ENCODE measurements at regions not wholly inside any gene's neighbourhood (a gene's known extent, or its start where the extent isn't known, plus 50 kb on each side); places are given as distances from the start of the nearest gene placed in this dataset.

- TF ChIP-seq POLR2A (IDR thresholded peaks at IDR 0.05) (no peak), EP300 (IDR thresholded peaks at IDR 0.05) (no peak), POLR2AphosphoS5 (IDR thresholded peaks at IDR 0.05) (no peak)
- TF ChIP-seq, protein P1, sequence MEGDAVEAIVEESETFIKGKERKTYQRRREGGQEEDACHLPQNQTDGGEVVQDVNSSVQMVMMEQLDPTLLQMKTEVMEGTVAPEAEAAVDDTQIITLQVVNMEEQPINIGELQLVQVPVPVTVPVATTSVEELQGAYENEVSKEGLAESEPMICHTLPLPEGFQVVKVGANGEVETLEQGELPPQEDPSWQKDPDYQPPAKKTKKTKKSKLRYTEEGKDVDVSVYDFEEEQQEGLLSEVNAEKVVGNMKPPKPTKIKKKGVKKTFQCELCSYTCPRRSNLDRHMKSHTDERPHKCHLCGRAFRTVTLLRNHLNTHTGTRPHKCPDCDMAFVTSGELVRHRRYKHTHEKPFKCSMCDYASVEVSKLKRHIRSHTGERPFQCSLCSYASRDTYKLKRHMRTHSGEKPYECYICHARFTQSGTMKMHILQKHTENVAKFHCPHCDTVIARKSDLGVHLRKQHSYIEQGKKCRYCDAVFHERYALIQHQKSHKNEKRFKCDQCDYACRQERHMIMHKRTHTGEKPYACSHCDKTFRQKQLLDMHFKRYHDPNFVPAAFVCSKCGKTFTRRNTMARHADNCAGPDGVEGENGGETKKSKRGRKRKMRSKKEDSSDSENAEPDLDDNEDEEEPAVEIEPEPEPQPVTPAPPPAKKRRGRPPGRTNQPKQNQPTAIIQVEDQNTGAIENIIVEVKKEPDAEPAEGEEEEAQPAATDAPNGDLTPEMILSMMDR (IDR thresholded peaks at IDR 0.05): no peak
- Histone ChIP-seq H3K9me3 (no peaks in the 10 kb centered on the region), H3K27ac (peak overlapping the region; percentile 62 to 82 (median 70)), H3K36me3 (no peaks in the 10 kb centered on the region), H3K4me1 (peaks cover 8 to 43% (median 14%) of the 10 kb centered on the region in 3 donors), H3K4me3 (no peak overlapping the region), H3K27me3 (no peaks in the 10 kb centered on the region)
- ATAC-seq: no peak
These were observed 151.8 kb upstream of the NT5C1B start for GRCh38 chr2:18741191-18741590.

DNA sequence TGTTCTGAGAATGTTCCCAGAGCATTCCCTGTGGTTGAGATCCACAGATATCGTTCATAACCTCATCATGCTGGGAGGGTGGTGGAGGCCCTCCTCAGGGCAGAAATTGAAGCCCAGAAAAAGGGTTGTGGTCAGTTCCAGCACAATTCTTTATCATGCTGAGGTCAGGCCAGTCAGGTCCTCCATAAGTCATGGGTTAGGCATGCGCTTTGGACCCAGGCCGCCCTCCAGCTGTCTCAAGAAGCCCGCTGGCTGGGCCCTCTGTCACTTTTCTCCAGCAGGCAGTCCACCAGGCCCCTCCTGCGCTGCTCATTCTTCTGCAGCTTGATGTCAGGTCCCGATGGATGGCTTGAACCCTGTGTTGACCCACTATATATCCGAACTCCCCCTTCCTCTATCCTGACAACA is 151.1 kb upstream of the NT5C1B start:
- H3K27me3 ChIP-seq: no peaks in the 10 kb centered on the region
- peaks cover 8 to 43% (median 14%) of the 10 kb centered on the region in 3 donors for H3K4me1 ChIP-seq
- TF ChIP-seq EP300 (IDR thresholded peaks at IDR 0.05) (no peak), POLR2A (IDR thresholded peaks at IDR 0.05) (no peak), POLR2AphosphoS5 (IDR thresholded peaks at IDR 0.05) (no peak)
- TF ChIP-seq, protein P1 (IDR thresholded peaks at IDR 0.05): no peak
- H3K9me3 ChIP-seq: no peaks in the 10 kb centered on the region
- 65 to 80% methylated on average over 7 of the region's 7 CpGs for WGBS, 2 donors (ENCODE audit: low coverage in 1 of 2)
- no peaks in the 10 kb centered on the region for H3K36me3 ChIP-seq
- ATAC-seq: peak; percentile 34
- H3K4me3 ChIP-seq: no peak overlapping the region
- peak overlapping the region in 3 of 4 donors; percentile 62 to 72 (median 68) for H3K27ac ChIP-seq

DNA sequence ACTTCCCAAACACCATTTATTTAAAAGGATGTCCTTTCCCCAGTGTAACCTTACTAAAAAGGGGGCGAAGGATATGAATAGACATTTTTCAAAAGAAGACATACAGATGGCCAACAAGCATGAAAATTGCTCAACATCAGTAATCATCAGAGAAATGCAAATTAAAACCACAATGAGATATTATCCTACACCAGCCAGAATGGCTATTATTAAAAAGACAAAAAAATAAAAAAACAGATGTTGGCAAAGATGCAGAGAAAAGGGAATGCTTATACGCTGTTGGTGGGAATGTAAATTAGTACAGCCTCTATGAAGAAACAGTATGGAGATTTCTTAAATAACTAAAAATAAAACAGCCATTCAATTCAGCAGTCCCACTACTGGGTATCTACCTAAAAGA is 142.3 kb upstream of the NT5C1B start:
- Histone ChIP-seq H3K4me3 (no peak overlapping the region), H3K9me3 (no peaks in the 10 kb centered on the region), H3K36me3 (no peaks in the 10 kb centered on the region), H3K27me3 (no peaks in the 10 kb centered on the region), H3K4me1 (no peaks in the 10 kb centered on the region), H3K27ac (no peak overlapping the region)
- no peak for ATAC-seq
- TF ChIP-seq POLR2AphosphoS5 (IDR thresholded peaks at IDR 0.05) (no peak), EP300 (IDR thresholded peaks at IDR 0.05) (no peak), POLR2A (IDR thresholded peaks at IDR 0.05) (no peak)
- TF ChIP-seq, protein P1 (IDR thresholded peaks at IDR 0.05): no peak
- 92% methylated on average over 2 of the region's 2 CpGs for WGBS, 2 donors (ENCODE audit: low coverage in 1 of 2)

- Histone ChIP-seq H3K27me3 (no peaks in the 10 kb centered on the region), H3K4me1 (no peaks in the 10 kb centered on the region), H3K4me3 (no peak overlapping the region), H3K9me3 (no peaks in the 10 kb centered on the region), H3K36me3 (no peaks in the 10 kb centered on the region), H3K27ac (no peak overlapping the region)
- ATAC-seq: no peak
- TF ChIP-seq POLR2AphosphoS5 (IDR thresholded peaks at IDR 0.05): no peak
- no peak for TF ChIP-seq POLR2A (IDR thresholded peaks at IDR 0.05)
- TF ChIP-seq, protein P1 (IDR thresholded peaks at IDR 0.05): no peak
- TF ChIP-seq EP300 (IDR thresholded peaks at IDR 0.05): no peak
- 69 to 76% methylated on average over 5 of the region's 5 CpGs for WGBS, 2 donors (ENCODE audit: low coverage in 1 of 2)
These were observed 135.2 kb upstream of the NT5C1B start for GRCh38 chr2:18724371-18725145.

GRCh38 chr2:18723219-18723618 is 133.8 kb upstream of the NT5C1B start:
- no peaks in the 10 kb centered on the region for H3K27me3 ChIP-seq
- ATAC-seq: no peak
- WGBS, 2 donors (ENCODE audit: low coverage in 1 of 2): 86 to 93% methylated on average over 4 of the region's 4 CpGs
- TF ChIP-seq EP300 (IDR thresholded peaks at IDR 0.05) (no peak), POLR2AphosphoS5 (IDR thresholded peaks at IDR 0.05) (no peak), POLR2A (IDR thresholded peaks at IDR 0.05) (no peak)
- TF ChIP-seq, protein P1 (IDR thresholded peaks at IDR 0.05): no peak
- no peak overlapping the region for H3K27ac ChIP-seq
- H3K36me3 ChIP-seq: no peaks in the 10 kb centered on the region
- no peaks in the 10 kb centered on the region for H3K4me1 ChIP-seq
- no peak overlapping the region for H3K4me3 ChIP-seq
- no peaks in the 10 kb centered on the region for H3K9me3 ChIP-seq

Measured in gastroesophageal sphincter (tissue), 4 donors.